HuH-7 (cell line): ENCODE measurements at regions not wholly inside any gene's neighbourhood (a gene's known extent, or its start where the extent isn't known, plus 50 kb on each side); places are given as distances from the start of the nearest gene placed in this dataset.

Experiments used
- DNase-seq: peaks from one replicate; pipeline ENCODE4 v3.0.0; 2011; ENCODE audit warnings: low spot score

GRCh38 chr15:27671819-27672437 is 427.2 kb downstream of the OCA2 start:
- no peak for DNase-seq

GRCh38 chr15:27670486-27671209 is 428.5 kb downstream of the OCA2 start:
- DNase-seq, result no peak

GRCh38 chr15:27669641-27670040 is 429.5 kb downstream of the OCA2 start:
- DNase-seq, result no peak

- DNase-seq, result no peak
Measured at GRCh38 chr15:27668471-27669220, 430.5 kb downstream of the OCA2 start.

- DNase-seq, result no peak
Measured at GRCh38 chr15:27665002-27665401, 434.1 kb downstream of the OCA2 start.

GRCh38 chr15:27662892-27663291 is 436.2 kb downstream of the OCA2 start:
- no peak for DNase-seq

- no peak for DNase-seq
Measured at GRCh38 chr15:27660676-27661075, 438.4 kb downstream of the OCA2 start.

- no peak for DNase-seq
Measured at GRCh38 chr15:27656296-27656987, 442.7 kb downstream of the OCA2 start.

- DNase-seq, result no peak
Measured at GRCh38 chr15:27655056-27655455, 444.1 kb downstream of the OCA2 start.

GRCh38 chr15:27650244-27650643 is 448.9 kb downstream of the OCA2 start:
- no peak for DNase-seq

GRCh38 chr15:27648359-27648758 is 450.8 kb downstream of the OCA2 start:
- DNase-seq, result no peak

- DNase-seq, result no peak
Measured at GRCh38 chr15:27646531-27646930, 452.6 kb downstream of the OCA2 start.

GRCh38 chr15:27645672-27646071 is 453.4 kb downstream of the OCA2 start:
- no peak for DNase-seq

GRCh38 chr15:27642981-27643380 is 456.1 kb downstream of the OCA2 start:
- DNase-seq, result no peak

GRCh38 chr15:27639595-27639994 is 459.5 kb downstream of the OCA2 start:
- no peak for DNase-seq

- no peak for DNase-seq
Measured at GRCh38 chr15:27638958-27639357, 460.2 kb downstream of the OCA2 start.

GRCh38 chr15:27635916-27636315 is 463.2 kb downstream of the OCA2 start:
- DNase-seq, result no peak

GRCh38 chr15:27628486-27628885 is 470.6 kb downstream of the OCA2 start:
- no peak for DNase-seq

- no peak for DNase-seq
Measured at GRCh38 chr15:27627623-27628022, 471.5 kb downstream of the OCA2 start.

- no peak for DNase-seq
Measured at GRCh38 chr15:27623560-27624305, 475.4 kb downstream of the OCA2 start.

GRCh38 chr15:27623149-27623548 is 476.0 kb downstream of the OCA2 start:
- DNase-seq, result no peak

GRCh38 chr15:27622371-27622770 is 476.7 kb downstream of the OCA2 start:
- DNase-seq, result no peak
